Mesothelial cell of epicardium (in vitro differentiated cells): ENCODE measurements at regions not wholly inside any gene's neighbourhood (a gene's known extent, or its start where the extent isn't known, plus 50 kb on each side); places are given as distances from the start of the nearest gene placed in this dataset.

Experiments
- DNase-seq, 2 experiments: peaks; one replicate each; pipeline ENCODE4 v3.0.0; 2021; ENCODE audit warnings: low spot score in 2 of 2; ENCODE audit not compliant: unreplicated experiment in 2 of 2
- H3K27ac Mint-ChIP-seq: 2 replicates; pipeline ENCODE4 v1.8.0; 2021; ENCODE audit warnings: mixed read lengths
- H3K27me3 Mint-ChIP-seq: 2 replicates; pipeline ENCODE4 v1.8.0; 2021; ENCODE audit warnings: low read depth, mixed read lengths
- H3K36me3 Mint-ChIP-seq: 2 replicates; pipeline ENCODE4 v1.8.0; 2021; ENCODE audit warnings: mixed read lengths
- H3K4me1 Mint-ChIP-seq: 2 replicates; pipeline ENCODE4 v1.8.0; 2021; ENCODE audit warnings: mixed read lengths
- H3K4me3 Mint-ChIP-seq: 2 replicates; pipeline ENCODE4 v1.8.0; 2021; ENCODE audit warnings: mild to moderate bottlenecking, moderate library complexity, mixed read lengths
- H3K9me3 Mint-ChIP-seq: 2 replicates; pipeline ENCODE4 v1.8.0; 2021; ENCODE audit warnings: mixed read lengths
- TF ChIP-seq, protein P1 (sequence below): fragments of 200-600 bp; sonication (generic); IDR thresholded peaks from one replicate; pipeline ENCODE4 v1.5.0; 2021; ENCODE audit warnings: antibody characterized with exemption; ENCODE audit not compliant: unreplicated experiment

- DNase-seq: no peak
- peaks cover 2% of the 10 kb centered on the region for H3K27me3 Mint-ChIP-seq
- no peak overlapping the region for H3K4me3 Mint-ChIP-seq
- H3K9me3 Mint-ChIP-seq: no peaks in the 10 kb centered on the region
- H3K36me3 Mint-ChIP-seq: no peaks in the 10 kb centered on the region
- H3K27ac Mint-ChIP-seq: no peak overlapping the region
- no peaks in the 10 kb centered on the region for H3K4me1 Mint-ChIP-seq
- TF ChIP-seq, protein P1, sequence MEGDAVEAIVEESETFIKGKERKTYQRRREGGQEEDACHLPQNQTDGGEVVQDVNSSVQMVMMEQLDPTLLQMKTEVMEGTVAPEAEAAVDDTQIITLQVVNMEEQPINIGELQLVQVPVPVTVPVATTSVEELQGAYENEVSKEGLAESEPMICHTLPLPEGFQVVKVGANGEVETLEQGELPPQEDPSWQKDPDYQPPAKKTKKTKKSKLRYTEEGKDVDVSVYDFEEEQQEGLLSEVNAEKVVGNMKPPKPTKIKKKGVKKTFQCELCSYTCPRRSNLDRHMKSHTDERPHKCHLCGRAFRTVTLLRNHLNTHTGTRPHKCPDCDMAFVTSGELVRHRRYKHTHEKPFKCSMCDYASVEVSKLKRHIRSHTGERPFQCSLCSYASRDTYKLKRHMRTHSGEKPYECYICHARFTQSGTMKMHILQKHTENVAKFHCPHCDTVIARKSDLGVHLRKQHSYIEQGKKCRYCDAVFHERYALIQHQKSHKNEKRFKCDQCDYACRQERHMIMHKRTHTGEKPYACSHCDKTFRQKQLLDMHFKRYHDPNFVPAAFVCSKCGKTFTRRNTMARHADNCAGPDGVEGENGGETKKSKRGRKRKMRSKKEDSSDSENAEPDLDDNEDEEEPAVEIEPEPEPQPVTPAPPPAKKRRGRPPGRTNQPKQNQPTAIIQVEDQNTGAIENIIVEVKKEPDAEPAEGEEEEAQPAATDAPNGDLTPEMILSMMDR: no peak
Observed at GRCh38 chr22:48182031-48182430, 1419.6 kb downstream of the TBC1D22A start.

GRCh38 chr22:48181263-48181955 is 1419.0 kb downstream of the TBC1D22A start:
- Mint-ChIP-seq H3K4me1 (no peaks in the 10 kb centered on the region), H3K27me3 (peaks cover 4% of the 10 kb centered on the region), H3K4me3 (no peak overlapping the region), H3K36me3 (no peaks in the 10 kb centered on the region), H3K9me3 (no peaks in the 10 kb centered on the region), H3K27ac (no peak overlapping the region)
- no peak for DNase-seq
- TF ChIP-seq, protein P1: no peak

DNA sequence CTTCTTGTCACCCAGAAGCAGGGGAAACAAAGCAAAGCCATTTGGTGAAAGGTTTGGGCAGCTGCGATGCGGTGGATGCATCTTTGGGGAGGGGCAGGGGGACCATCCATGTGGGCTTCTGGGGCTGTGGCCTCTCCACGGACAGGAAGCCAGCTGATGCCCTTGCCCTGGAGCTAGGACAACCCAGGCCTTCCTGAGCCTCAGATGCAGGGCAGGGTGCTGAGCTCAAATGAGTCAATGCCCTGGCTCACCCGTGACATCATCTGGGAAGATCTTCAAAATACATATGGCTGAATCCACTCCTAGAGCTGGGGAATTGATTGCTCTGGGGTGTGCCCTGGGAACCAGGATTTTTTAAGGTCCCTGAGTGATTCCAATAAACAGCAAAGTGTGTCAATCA is 1418.2 kb downstream of the TBC1D22A start:
- Mint-ChIP-seq H3K27me3 (peaks cover 4% of the 10 kb centered on the region), H3K4me3 (no peak overlapping the region), H3K4me1 (no peaks in the 10 kb centered on the region), H3K27ac (no peak overlapping the region), H3K36me3 (no peaks in the 10 kb centered on the region), H3K9me3 (no peaks in the 10 kb centered on the region)
- no peak for DNase-seq
- TF ChIP-seq, protein P1: no peak

DNA sequence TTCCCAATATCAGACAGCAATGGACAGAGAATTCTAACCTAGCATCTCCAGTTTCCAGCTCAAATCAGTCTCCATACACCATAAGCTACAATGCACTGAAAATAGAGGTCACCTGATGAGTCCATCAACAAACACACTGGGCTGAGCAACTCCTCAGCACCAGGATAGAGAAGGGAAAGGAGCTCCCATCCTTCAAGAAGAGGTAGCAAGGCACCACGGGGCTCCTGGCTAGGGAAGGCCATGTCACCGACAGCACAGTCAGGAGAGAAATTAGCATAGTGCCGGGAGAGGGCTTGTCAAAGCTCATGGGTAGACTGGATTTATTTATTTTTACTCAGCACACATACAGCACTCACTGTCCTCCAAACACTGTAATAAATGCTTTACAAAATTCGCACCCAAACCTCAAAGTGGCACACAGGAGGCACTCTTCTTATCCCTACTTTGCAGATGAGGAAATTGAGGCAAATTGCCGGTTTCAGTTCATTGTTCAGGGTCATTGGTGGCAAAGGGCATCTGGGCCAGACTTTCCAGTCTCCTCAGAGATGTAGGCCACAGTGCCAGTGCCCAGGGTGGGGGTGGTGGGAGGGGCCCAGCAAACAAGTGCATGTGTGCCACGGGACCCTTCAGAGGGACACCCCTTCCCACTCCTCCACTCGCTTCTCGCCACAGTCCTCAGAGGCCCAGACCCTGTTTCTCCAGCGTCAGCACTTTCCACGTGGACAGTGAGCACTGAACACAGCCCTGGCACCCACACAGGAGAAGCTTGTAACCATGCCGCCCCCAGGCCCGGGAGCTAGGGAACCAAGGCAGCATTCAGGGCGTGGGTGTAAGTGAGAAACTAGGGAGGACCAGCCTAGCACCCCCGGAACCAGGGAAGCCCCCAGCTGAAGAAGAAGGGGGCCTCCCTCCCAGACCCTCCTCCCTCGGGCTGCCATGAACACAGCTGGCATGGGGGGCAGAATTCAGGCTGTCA is 1417.4 kb downstream of the TBC1D22A start:
- DNase-seq: no peak
- Mint-ChIP-seq H3K4me3 (no peak overlapping the region), H3K9me3 (no peaks in the 10 kb centered on the region), H3K27ac (no peak overlapping the region), H3K27me3 (peaks cover 4% of the 10 kb centered on the region), H3K36me3 (no peaks in the 10 kb centered on the region), H3K4me1 (no peaks in the 10 kb centered on the region)
- TF ChIP-seq, protein P1: no peak

DNA sequence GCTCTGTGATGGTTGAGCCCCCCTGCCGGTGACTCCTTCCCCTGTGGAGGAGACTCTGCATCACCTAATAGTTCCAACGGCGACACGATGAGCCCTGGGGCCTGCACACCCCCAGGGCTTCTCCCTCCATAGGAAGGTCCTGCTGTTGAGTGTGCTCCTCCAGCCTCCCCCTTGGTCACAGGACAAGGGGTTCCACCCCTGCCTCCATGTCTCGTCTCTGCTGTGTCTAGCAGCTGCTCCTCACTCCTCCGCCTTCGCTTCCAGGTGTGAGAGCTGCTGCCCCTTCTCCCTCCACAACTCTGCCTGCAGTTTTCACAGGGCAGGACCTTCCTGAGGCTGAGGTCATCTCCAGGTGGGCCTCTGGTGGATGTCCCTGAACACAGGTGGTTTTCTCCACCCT is 1416.1 kb downstream of the TBC1D22A start:
- no peak overlapping the region for H3K4me3 Mint-ChIP-seq
- peaks cover 7% of the 10 kb centered on the region for H3K27me3 Mint-ChIP-seq
- H3K4me1 Mint-ChIP-seq: no peaks in the 10 kb centered on the region
- TF ChIP-seq, protein P1: no peak
- no peak overlapping the region for H3K27ac Mint-ChIP-seq
- no peak for DNase-seq
- H3K36me3 Mint-ChIP-seq: no peaks in the 10 kb centered on the region
- no peaks in the 10 kb centered on the region for H3K9me3 Mint-ChIP-seq
